Upper lobe of left lung (tissue), 4 donors: ENCODE measurements at regions not wholly inside any gene's neighbourhood (a gene's known extent, or its start where the extent isn't known, plus 50 kb on each side); places are given as distances from the start of the nearest gene placed in this dataset.

ENCODE experiments used
- EP300 ChIP-seq, 4 donors: sonication (generic); formaldehyde crosslinking; IDR thresholded peaks; one replicate each; pipeline ENCODE4 v1.5.1; 2017; ENCODE audit warnings: antibody characterized with exemption in 4 of 4, control low read depth in 2 of 4
- POLR2AphosphoS5 ChIP-seq, 2 donors: sonication (generic); formaldehyde crosslinking; IDR thresholded peaks; one replicate each; pipeline ENCODE4 v1.5.1; 2017; ENCODE audit warnings: antibody characterized with exemption in 2 of 2
- TF ChIP-seq, protein P1 (sequence below), 6 experiments: fragments of 450-650 bp in 4 of 6; fragments of 200-600 bp in 2 of 6; sonication (generic) in 2 of 6; IDR thresholded peaks; one replicate each; pipeline ENCODE4 v1.5.1; 2016 to 2019; ENCODE audit warnings: antibody characterized with exemption in 6 of 6

DNA sequence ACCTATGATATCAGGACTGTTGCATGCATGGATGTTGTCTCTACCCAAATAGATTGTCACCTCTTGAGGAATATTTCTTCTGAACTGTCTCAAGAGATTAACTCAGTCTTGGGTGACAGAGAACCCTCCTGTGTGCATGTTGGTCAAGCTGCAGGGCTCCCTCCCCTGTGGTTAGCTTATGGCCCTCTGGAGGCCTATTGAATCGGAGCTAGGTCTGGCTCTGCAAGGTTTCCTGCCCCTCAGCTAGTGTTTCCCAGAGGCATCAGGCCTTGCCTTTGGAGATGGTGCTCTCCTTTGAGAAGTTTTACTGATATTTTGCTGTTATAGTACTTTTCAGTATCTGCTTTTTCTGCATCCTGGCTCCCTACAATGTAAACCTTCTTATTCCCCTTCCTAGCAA is 769.2 kb upstream of the FAM98A start:
- TF ChIP-seq POLR2AphosphoS5 (IDR thresholded peaks at IDR 0.05) (no peak), EP300 (IDR thresholded peaks at IDR 0.05) (no peak)
- TF ChIP-seq, protein P1, sequence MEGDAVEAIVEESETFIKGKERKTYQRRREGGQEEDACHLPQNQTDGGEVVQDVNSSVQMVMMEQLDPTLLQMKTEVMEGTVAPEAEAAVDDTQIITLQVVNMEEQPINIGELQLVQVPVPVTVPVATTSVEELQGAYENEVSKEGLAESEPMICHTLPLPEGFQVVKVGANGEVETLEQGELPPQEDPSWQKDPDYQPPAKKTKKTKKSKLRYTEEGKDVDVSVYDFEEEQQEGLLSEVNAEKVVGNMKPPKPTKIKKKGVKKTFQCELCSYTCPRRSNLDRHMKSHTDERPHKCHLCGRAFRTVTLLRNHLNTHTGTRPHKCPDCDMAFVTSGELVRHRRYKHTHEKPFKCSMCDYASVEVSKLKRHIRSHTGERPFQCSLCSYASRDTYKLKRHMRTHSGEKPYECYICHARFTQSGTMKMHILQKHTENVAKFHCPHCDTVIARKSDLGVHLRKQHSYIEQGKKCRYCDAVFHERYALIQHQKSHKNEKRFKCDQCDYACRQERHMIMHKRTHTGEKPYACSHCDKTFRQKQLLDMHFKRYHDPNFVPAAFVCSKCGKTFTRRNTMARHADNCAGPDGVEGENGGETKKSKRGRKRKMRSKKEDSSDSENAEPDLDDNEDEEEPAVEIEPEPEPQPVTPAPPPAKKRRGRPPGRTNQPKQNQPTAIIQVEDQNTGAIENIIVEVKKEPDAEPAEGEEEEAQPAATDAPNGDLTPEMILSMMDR (IDR thresholded peaks at IDR 0.05): no peak
